ENCODE measurements at regions not wholly inside any gene's neighbourhood (a gene's known extent, or its start where the extent isn't known, plus 50 kb on each side); places are given as distances from the start of the nearest gene placed in this dataset.

DNA sequence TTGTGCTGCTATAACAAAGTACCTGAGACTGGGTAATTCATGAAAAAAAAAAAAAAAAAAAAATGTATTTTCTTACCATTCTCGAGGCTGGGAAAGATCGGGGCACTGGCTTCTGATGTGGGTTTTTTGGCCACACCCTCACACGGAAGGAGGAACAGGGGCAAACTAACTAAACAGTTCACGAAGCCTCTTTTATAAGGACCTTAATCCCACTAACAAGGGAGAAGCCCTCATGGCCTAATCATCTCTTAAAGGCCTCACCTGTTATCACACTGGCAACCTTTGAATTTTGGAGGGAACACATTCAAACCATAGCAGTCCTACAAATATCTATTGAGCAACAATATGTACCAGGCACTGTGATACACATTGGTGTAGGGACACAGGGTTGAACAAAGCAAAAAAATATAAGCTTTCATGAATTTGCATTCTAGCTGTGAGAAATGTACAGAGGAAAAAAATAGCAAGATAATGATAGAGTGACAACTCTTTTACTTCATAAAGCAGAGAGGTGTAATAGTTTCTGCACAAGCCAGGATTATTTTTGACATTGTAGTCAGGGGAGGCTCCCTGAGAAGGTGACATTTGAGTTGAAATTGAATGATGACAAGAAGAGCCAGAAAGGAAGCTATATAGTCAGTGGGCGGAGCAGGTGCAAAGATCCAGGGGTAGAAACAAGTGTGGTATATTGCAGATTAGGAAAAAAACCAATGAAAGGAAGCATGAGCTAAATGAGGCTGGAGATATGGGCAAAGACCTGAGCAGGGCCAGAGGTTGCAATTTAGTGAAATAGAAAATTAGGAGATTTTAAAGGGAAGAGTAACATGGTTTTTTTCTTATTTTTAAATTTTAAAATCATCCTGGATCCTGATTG lies 68.1 kb upstream of the GRAMD2B start:
- ATAC-seq = peak; percentile 55
- Histone ChIP-seq H3K36me3 (ENCODE audit: low read depth) (no peaks in the 10 kb centered on the region), H3K9me3 (no peaks in the 10 kb centered on the region), H3K4me3 (no peak overlapping the region), H3K4me1 (ENCODE audit: low read depth) (peaks cover 5% of the 10 kb centered on the region)
- peak in 1 of 3 donors; percentile 35 for DNase-seq
- intact Hi-C loops (cut with DNase I, micrococcal nuclease) = loop anchor here (5.0 kb wide), 1 partner anchor 182 kb away; no protein-coding TSS in a partner anchor
- TF ChIP-seq CTCF (IDR thresholded peaks at IDR 0.05) = no peak

DNA sequence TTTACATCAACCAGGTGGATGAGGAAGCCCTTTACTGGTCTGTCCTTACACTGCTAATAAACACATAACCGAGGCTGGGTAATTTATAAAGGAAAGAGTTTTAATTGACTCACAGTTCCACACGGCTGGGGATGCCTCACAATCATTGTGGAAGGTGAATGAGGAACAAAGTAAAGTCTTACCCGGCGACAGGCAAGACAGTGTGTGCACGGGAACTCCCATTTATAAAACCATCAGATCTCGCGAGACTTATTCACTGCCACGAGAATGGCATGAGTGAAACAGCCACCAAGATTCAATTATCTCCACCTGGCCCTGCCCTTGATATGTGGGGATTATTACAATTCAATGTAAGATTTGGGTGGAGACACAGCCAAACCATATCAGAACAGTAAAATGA lies 67.3 kb upstream of the GRAMD2B start:
- intact Hi-C loops (cut with DNase I, micrococcal nuclease) = no loop called here
- TF ChIP-seq CTCF (IDR thresholded peaks at IDR 0.05) = no peak
- ATAC-seq = peak; percentile 52
- Histone ChIP-seq H3K4me1 (ENCODE audit: low read depth) (peaks cover 5% of the 10 kb centered on the region), H3K9me3 (no peaks in the 10 kb centered on the region), H3K36me3 (ENCODE audit: low read depth) (no peaks in the 10 kb centered on the region), H3K4me3 (no peak overlapping the region)
- DNase-seq = no peak

DNA sequence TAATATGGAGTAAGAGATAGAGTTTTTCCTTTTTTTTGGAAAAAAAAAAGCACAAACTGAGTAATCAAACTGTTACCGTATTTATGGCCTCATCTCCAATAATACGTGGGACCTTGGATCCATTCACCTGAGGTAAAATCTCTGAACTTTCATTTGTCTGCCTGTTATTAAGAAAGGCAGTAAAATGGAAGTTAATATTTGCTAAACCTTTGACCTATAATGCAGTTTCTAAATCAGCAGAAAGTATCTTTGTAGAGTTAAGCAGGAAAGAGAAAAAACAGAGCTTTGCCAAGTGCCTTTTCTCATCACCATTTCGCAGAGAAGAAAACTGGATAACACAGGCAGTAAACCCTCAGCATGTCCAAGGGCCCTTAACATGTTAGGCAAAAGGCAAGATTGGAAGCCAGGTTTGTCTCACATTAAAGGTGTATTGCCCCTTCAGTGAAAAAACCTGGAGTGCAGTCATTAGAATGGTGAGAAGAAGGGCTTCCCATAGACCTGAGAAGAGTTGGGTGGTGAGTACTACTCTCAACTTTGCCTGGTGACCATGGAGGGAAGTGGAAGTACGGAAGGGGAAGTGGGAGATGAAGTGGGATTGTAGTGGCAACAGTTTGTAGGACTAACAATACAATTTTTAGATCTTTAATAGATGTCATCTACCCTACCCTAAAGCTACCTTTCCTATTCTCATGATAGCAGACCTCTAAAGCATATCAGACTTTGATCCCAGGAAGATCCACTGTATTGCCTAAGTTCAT lies 65.4 kb upstream of the GRAMD2B start:
- intact Hi-C loops (cut with DNase I, micrococcal nuclease) = no loop called here
- no peak for DNase-seq
- Histone ChIP-seq H3K4me3 (no peak overlapping the region), H3K4me1 (ENCODE audit: low read depth) (peaks cover 5% of the 10 kb centered on the region), H3K9me3 (no peaks in the 10 kb centered on the region), H3K36me3 (ENCODE audit: low read depth) (no peaks in the 10 kb centered on the region)
- no peak for ATAC-seq
- TF ChIP-seq CTCF (IDR thresholded peaks at IDR 0.05) = no peak

DNA sequence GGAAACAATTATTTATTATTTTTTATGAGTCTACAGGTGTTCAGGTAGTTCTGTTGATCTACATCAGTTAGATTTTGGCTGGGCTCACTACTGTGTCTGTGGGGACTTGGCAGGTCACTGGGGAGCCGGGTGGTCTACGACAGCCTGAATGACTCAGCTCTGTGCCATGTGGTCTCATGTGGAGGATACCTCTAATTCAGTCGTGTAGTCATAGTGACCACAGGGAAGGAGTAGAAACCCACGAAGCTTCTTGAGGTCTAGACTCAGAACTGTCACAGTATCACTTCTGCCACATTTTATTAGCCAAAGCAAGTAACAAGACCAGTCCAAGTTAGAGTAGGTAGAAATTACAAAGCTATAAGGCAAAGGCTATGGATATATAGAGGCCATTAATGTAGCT lies 64.7 kb upstream of the GRAMD2B start:
- intact Hi-C loops (cut with DNase I, micrococcal nuclease) = no loop called here
- TF ChIP-seq CTCF (IDR thresholded peaks at IDR 0.05) = no peak
- Histone ChIP-seq H3K4me3 (no peak overlapping the region), H3K36me3 (ENCODE audit: low read depth) (no peaks in the 10 kb centered on the region), H3K9me3 (no peaks in the 10 kb centered on the region), H3K4me1 (ENCODE audit: low read depth) (peaks cover 5% of the 10 kb centered on the region)
- no peak for ATAC-seq
- DNase-seq = no peak

GRCh38 chr5:126359884-126360283 lies 63.3 kb upstream of the GRAMD2B start:
- DNase-seq = no peak
- H3K4me1 ChIP-seq (ENCODE audit: low read depth) = no peaks in the 10 kb centered on the region
- no peak overlapping the region for H3K4me3 ChIP-seq
- ATAC-seq = no peak
- TF ChIP-seq CTCF (IDR thresholded peaks at IDR 0.05) = no peak
- H3K36me3 ChIP-seq (ENCODE audit: low read depth) = no peaks in the 10 kb centered on the region
- H3K9me3 ChIP-seq = no peaks in the 10 kb centered on the region
- intact Hi-C loops (cut with DNase I, micrococcal nuclease) = no loop called here

All from mucosa of descending colon (tissue), 3 donors.